Right atrium auricular region (tissue), 2 donors: ENCODE measurements at regions not wholly inside any gene's neighbourhood (a gene's known extent, or its start where the extent isn't known, plus 50 kb on each side); places are given as distances from the start of the nearest gene placed in this dataset.

Experiments
- DNase-seq: peaks from one replicate; pipeline ENCODE4 v3.0.0-alpha.2; 2019; ENCODE audit warnings: low spot score
- H3K27ac ChIP-seq, 2 donors: fragments of 200-600 bp; sonication (generic); 1 replicate in 1 of 2; 2 replicates in 1 of 2; pipeline ENCODE4 v1.5.1; 2016 to 2019
- H3K27me3 ChIP-seq, 2 donors: fragments of 200-600 bp; sonication (generic); one replicate each; pipeline versions ENCODE4 v1.5.1 to v1.6.0; 2017 to 2019
- H3K36me3 ChIP-seq: fragments of 200-600 bp; sonication (generic); one replicate; pipeline ENCODE4 v1.5.1; 2016
- H3K4me1 ChIP-seq, 2 donors: fragments of 200-600 bp; sonication (generic); one replicate each; pipeline versions ENCODE4 v1.5.1 to v1.6.0; 2017 to 2019
- H3K4me3 ChIP-seq, 2 donors: fragments of 200-600 bp; sonication (generic); 1 replicate in 1 of 2; 2 replicates in 1 of 2; pipeline ENCODE4 v1.5.1; 2017 to 2019; ENCODE audit warnings: mild to moderate bottlenecking in 1 of 2, moderate library complexity in 1 of 2
- H3K9me3 ChIP-seq, 2 donors: fragments of 200-600 bp; sonication (generic); one replicate each; pipeline ENCODE4 v1.5.1; 2019
- TF ChIP-seq, protein P1 (sequence below), 2 donors: fragments of 200-600 bp; sonication (generic); IDR thresholded peaks; one replicate each; pipeline ENCODE4 v1.5.1; 2019; ENCODE audit warnings: antibody characterized with exemption in 2 of 2

DNA sequence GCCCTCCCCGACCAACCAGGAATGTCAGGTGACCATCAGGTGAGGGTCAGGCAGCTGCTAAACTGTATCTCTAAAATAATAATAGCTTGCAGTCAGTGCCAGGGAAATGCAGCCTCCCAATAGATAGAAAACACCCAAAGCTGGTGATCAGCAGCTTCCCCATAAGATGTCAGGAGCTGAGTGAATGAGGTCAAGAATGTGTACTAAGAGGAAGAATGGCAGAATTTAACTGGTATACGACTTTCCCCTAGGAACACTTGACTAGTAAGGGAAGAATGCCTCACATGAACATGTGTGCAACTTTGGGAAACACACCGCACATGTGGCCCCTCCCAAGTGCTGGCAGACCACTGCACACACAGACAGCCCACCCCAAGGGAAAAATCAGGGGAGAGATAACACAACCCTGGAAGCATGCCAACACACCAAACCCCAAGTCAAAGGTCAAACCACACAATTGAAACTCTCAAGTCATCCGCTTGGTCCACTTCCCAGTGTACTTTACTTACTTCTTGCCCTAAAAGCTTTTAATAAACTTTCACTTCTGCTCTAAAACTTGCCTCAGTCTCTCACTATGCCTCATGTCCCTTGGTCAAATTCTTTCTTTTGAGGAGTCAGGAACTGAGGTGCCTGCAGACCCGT lies 806.5 kb downstream of the OTOL1 start:
- DNase-seq = no peak
- Histone ChIP-seq H3K27me3 (no peaks in the 10 kb centered on the region), H3K9me3 (no peaks in the 10 kb centered on the region), H3K27ac (no peak overlapping the region), H3K4me1 (no peaks in the 10 kb centered on the region), H3K36me3 (no peaks in the 10 kb centered on the region), H3K4me3 (no peak overlapping the region)
- TF ChIP-seq, protein P1, sequence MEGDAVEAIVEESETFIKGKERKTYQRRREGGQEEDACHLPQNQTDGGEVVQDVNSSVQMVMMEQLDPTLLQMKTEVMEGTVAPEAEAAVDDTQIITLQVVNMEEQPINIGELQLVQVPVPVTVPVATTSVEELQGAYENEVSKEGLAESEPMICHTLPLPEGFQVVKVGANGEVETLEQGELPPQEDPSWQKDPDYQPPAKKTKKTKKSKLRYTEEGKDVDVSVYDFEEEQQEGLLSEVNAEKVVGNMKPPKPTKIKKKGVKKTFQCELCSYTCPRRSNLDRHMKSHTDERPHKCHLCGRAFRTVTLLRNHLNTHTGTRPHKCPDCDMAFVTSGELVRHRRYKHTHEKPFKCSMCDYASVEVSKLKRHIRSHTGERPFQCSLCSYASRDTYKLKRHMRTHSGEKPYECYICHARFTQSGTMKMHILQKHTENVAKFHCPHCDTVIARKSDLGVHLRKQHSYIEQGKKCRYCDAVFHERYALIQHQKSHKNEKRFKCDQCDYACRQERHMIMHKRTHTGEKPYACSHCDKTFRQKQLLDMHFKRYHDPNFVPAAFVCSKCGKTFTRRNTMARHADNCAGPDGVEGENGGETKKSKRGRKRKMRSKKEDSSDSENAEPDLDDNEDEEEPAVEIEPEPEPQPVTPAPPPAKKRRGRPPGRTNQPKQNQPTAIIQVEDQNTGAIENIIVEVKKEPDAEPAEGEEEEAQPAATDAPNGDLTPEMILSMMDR (IDR thresholded peaks at IDR 0.05) = no peak

DNA sequence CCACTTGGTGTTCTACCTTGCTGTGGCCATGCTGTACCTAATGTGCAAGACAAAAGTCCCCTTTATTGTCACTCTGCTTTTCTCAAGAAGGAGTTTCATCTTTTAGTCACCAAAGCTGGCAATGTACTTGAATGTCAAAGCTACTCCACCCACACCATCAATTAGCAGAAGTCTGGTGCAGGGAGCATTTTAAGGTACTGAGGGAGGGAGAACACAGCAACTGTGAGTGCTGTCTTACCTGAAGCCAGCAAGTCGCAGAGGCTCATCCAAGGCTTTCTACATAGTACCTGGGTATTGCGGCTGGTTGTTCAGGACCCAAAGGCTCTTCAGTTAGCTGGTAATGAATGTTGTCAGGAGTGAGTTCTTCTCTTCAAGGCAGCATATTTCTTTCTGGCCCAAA lies 820.4 kb downstream of the OTOL1 start:
- H3K27me3 ChIP-seq = no peaks in the 10 kb centered on the region
- no peaks in the 10 kb centered on the region for H3K36me3 ChIP-seq
- H3K4me3 ChIP-seq = no peak overlapping the region
- H3K4me1 ChIP-seq = no peaks in the 10 kb centered on the region
- DNase-seq = no peak
- peaks cover 0 to 5% of the 10 kb centered on the region in 2 donors for H3K9me3 ChIP-seq
- TF ChIP-seq, protein P1 (IDR thresholded peaks at IDR 0.05) = no peak
- no peak overlapping the region for H3K27ac ChIP-seq

DNA sequence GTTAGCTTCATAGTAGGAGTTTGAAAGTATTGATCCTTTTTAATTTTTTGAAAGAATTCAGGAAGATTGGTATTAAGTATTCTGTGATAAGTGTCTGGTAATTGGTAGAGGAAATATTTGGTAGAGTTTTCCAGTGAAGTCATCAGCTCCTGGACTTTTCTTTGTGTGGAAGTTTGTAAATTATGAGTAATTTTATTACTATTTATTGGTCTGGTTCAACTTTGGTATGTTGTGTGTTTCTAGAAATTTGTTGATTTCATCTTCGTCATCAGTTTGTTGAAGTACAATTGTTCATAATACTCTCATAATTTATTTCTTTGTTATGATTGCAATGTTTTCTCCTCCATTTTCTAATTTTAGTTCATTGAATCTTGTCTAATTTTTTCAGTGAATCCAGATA lies 832.0 kb downstream of the OTOL1 start:
- no peaks in the 10 kb centered on the region for H3K27me3 ChIP-seq
- no peak overlapping the region for H3K27ac ChIP-seq
- H3K9me3 ChIP-seq = no peaks in the 10 kb centered on the region

DNA sequence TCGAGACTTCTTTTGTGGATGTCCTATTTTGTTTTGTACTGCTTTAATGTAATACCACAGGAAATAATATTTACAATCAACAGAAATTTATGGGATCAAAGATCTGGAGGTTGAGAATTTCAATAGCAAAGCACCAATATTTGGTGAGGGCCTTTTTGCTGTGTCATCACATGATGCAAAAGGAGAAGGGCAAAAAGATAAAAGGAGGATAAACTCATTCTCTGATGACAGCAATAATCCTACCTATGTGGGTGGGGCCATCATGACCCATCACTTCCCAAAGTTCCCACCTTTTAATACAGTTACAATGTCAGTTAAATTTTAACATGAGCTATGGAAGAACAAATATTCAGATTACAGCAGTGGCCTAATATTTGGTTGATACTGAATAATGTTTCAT lies 832.9 kb downstream of the OTOL1 start:
- Histone ChIP-seq H3K9me3 (no peaks in the 10 kb centered on the region), H3K4me1 (no peaks in the 10 kb centered on the region), H3K4me3 (no peak overlapping the region), H3K27me3 (no peaks in the 10 kb centered on the region), H3K27ac (no peak overlapping the region), H3K36me3 (no peaks in the 10 kb centered on the region)
- TF ChIP-seq, protein P1 (IDR thresholded peaks at IDR 0.05) = no peak
- no peak for DNase-seq

More for the DNA sequence above, 832.0 kb downstream of the OTOL1 start:
- TF ChIP-seq, protein P1 (IDR thresholded peaks at IDR 0.05) = no peak
- DNase-seq = no peak
- no peaks in the 10 kb centered on the region for H3K36me3 ChIP-seq
- H3K4me1 ChIP-seq = no peaks in the 10 kb centered on the region
- H3K4me3 ChIP-seq = no peak overlapping the region

DNA sequence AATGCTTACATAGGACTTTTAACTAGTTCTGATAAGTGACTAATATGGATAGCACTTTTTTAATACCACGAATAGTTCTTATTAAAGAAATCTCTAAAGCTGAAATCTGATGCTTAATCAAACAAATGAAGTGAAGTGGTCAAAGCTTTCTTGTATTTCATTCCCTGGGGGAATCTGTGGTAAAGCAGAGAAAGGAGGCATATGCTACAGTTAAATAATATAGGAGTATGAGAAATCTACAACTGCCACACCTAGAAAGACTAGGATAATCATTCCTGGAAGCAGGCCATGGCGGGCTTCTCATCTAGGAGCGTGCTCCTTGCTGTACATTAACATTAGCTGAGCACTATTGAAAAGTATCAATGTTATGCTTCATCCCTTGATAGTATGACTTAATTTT lies 835.7 kb downstream of the OTOL1 start:
- TF ChIP-seq, protein P1 (IDR thresholded peaks at IDR 0.05) = no peak
- H3K36me3 ChIP-seq = no peaks in the 10 kb centered on the region
- no peak overlapping the region for H3K27ac ChIP-seq
- H3K9me3 ChIP-seq = no peaks in the 10 kb centered on the region
- no peak overlapping the region for H3K4me3 ChIP-seq
- H3K4me1 ChIP-seq = no peaks in the 10 kb centered on the region
- H3K27me3 ChIP-seq = no peaks in the 10 kb centered on the region
- DNase-seq = no peak

DNA sequence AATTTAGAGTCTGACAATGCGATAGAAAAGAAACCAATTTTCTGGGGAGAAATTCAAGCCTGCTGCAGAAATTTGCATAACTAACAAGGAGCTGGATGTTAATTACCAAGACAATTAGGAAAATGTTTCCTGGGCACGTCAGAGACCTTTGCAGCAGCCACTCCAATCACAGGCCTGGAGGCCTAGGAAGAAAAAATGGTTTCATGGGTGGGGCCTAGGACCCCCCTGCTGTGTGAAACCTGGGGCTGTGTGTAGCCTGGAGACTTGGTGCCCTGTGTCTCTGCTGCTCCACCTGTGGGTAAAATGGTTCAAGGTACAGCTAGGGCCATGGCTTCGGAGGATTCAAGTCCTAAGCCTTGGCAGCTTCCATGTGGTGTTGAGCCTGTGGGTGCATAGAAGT lies 837.9 kb downstream of the OTOL1 start:
- no peak overlapping the region for H3K4me3 ChIP-seq
- H3K27ac ChIP-seq = no peak overlapping the region
- TF ChIP-seq, protein P1 (IDR thresholded peaks at IDR 0.05) = no peak
- no peak for DNase-seq
- H3K27me3 ChIP-seq = no peaks in the 10 kb centered on the region
- no peaks in the 10 kb centered on the region for H3K4me1 ChIP-seq
- H3K9me3 ChIP-seq = no peaks in the 10 kb centered on the region
- no peaks in the 10 kb centered on the region for H3K36me3 ChIP-seq
